Activated CD4-positive, alpha-beta T cell treated with anti-CD3 and anti-CD28 coated beads, Interleukin-2, Interleukin-6, amounts not matched to agents 100 ng/mL and 50 ng/mL, durations not matched to agents 16 hours and 8 hours (primary cell): ENCODE measurements at regions not wholly inside any gene's neighbourhood (a gene's known extent, or its start where the extent isn't known, plus 50 kb on each side); places are given as distances from the start of the nearest gene placed in this dataset.

ENCODE experiments used
- DNase-seq: peaks from one replicate; pipeline ENCODE4 v3.0.0-alpha.2; 2020

GRCh38 chr6:74145931-74146330, 449.9 kb downstream of the CD109 start:
- DNase-seq = no peak

DNA sequence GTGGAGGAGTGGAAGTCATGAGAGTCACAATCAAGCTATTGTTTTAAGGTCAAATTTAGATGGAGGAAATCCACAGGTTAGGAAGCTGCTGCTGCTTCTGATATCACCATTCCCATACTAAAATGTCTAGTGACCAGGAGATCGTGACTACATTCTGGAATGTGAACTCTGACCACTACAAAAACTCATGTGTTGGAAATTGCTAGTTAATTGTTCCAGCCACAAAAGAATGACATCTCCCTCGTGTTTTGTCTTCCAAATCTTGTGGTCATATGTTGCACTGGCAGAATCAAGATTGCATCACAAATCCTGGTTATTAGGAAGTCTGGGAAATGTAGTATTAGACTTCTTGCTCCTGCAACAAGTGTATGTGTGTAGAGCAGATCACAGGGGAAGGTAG, 441.9 kb downstream of the CD109 start:
- no peak for DNase-seq

DNA sequence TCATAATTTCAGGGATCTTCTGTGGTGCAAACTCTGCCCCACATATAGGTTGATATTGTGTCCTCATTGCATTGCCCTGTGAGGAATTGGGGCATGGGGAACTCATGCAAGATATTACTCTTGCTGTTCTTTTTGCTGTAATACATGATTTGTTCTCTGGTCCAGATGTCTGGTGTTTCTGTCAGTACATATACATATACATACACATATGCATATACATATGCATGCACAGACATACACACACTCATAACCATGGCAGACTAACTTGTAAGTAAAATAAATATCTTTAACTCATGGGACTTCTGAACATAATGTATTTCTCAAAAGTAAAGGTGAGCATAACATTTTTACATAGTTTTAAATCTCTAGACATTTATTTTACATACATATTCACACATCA, 438.3 kb downstream of the CD109 start:
- DNase-seq = no peak

GRCh38 chr6:74133073-74133472, 437.1 kb downstream of the CD109 start:
- DNase-seq = no peak

- no peak for DNase-seq
Measured at GRCh38 chr6:74130641-74131040, 434.6 kb downstream of the CD109 start.

DNA sequence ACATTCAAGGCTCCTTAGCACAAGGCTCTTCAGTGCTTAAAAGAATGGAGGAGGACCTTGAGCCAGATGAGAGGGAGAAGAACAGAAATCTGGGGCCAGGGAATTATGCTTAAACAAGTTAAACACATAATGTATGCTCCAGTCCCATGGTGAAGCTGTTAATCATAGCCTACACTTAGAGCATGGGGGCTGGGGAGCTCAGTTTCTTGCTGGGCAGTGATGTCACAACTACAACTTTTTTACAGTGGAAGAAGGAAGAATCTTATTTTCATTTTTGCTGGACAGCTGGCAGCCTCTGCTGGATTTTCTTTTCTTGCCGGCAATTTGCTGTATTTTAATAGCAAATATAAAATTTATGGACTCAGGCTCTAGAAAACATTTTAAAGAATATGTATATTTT, 432.5 kb downstream of the CD109 start:
- no peak for DNase-seq

- DNase-seq = no peak
Measured at GRCh38 chr6:74117113-74117512, 421.1 kb downstream of the CD109 start.

DNA sequence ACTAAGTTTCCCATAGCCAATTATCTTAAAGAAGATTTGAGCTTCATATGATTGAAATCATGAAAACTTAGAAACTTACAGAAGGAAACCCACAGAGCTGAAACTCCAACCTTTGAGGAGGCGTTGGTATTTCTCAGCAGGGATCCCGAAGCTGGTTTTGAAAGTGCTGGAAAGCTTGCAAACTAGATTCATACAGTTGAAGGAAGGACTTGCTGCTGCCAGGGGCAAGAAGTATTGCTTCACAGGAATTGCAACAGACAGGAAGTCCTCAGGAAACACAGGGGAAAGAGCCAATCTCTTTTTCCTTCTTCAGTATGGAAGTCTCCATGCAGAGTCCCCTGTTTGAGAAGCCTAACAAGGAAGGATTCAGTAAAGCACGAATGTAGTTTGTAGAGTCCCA, 419.7 kb downstream of the CD109 start:
- no peak for DNase-seq

GRCh38 chr6:74114428-74114827, 418.4 kb downstream of the CD109 start:
- DNase-seq = no peak

DNA sequence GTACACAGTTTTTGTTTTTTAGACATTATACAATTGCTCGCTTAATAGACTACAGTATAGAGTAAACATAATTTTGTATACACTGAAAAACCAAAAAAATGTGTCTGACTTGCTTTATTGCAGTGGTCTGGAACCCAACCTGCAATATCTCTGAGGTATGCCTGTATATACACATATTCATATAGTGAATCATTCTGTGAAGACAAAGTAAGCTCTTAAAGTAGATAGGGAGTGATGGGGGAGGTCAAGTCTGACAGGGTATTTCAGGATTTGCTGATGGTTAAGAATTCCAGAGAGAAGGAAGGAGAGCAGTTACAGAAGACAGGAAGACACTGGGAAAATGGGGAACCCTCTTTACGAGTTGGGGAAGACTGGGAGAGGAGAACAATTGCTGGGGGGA, 417.9 kb downstream of the CD109 start:
- DNase-seq = no peak

DNA sequence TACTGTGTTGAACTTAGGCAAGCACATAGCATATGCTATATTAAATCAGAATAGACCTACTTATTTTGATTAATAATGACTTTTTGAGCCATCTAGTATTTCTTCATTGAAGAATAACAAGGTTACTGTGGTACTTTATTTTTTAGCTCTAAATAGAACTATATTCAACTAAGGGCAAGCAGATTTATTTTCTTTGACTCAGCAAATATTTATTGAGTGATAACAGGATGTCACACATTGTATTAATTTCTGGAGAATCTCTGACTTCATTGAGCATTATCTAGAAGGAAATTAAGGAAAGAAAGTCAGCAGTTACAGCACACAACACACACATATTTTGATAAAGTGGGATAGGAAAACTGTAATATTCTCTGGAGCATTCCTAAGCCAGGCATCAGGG, 407.4 kb downstream of the CD109 start:
- DNase-seq = no peak

DNA sequence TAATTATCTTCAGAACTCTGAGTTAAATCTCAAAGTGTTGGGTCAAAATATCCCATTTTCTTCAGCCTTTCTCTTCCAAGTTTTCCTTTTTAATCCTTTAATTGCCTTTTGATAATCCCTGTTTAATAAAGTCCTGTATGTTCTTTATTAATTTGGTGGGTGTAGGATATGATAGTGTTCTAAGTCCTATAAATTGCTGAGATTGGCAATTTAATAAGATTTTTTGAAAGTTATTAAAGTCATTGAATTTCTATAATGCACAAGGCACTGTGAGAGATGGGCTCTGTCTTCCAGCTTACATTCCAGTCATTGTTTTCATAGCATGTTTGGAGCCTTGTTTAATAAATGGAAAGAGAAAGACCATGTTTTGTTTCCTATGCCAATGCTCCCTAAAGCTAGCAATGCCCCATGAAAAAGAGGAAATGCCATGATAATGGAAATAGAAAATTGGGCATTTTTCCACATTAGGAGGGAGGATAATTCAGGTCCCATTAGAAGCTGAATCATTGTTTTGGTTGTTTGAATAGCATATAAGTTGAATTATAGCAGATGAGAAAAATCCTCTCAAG, 404.8 kb downstream of the CD109 start:
- DNase-seq = no peak

GRCh38 chr6:74096329-74096728, 400.3 kb downstream of the CD109 start:
- no peak for DNase-seq

- no peak for DNase-seq
Measured at GRCh38 chr6:74093361-74093760, 397.4 kb downstream of the CD109 start.

DNA sequence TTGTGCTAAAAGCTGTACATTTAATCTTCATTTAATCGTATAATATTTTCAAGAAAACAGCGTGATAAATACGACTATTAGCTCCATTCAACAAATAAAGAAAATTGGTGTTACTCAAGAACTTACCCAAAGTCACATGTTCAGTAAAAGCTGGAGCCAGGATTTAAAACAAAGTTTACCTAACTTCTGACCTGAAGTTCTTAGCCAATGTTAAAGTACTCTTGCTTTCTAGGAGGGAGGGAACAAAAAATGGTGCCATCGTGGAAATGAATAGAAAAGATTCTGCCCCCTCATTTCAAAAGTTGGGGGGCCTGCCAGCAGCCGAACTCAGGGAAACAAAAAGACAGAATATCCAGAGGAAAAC, 395.8 kb downstream of the CD109 start:
- no peak for DNase-seq

- DNase-seq = peak; percentile 42
Measured at GRCh38 chr6:74091136-74091793, 395.3 kb downstream of the CD109 start.

- DNase-seq = no peak
Measured at GRCh38 chr6:74087899-74088298, 391.9 kb downstream of the CD109 start.

DNA sequence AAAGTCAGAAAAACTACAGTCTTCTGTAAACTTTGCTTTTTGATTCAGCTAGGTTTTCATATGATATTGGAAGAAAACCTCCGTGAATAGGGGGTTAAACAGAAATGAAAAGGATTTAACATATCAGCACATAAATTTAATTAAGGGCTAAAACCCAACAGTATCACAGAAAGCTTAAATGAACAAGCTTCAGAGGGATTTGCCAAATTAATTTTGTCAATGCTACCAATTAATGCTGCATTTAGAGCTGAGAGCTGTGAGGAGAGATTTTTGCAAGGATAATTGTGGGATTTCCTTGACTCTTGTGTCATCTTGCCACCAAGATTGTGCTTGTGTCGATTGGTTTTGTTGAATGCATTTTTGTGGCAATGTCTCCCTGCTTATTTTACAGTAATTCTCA, 379.9 kb downstream of the CD109 start:
- no peak for DNase-seq

- no peak for DNase-seq
Measured at GRCh38 chr6:74075323-74075722, 379.3 kb downstream of the CD109 start.

GRCh38 chr6:74074645-74075044, 378.6 kb downstream of the CD109 start:
- no peak for DNase-seq

- no peak for DNase-seq
Measured at GRCh38 chr6:74073999-74074398, 378.0 kb downstream of the CD109 start.

- no peak for DNase-seq
Measured at GRCh38 chr6:74073429-74073828, 377.4 kb downstream of the CD109 start.

DNA sequence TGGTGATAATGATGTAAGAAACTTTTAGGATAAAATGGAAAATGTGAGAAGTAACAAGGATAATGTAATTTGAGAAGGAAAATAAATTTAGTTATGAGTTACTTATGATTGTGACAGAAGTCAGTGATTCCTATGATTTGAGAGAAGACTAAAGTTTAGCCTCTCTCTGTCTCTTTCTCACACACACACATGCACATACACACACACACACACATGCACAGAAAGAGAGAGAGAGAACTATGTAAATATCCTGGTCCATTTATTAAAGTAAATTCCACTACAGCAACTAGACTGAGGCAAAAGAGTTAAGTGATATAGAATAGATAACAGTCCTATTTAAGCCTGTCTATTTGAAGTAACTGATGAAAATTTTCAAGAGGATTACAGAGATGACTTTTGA, 375.2 kb downstream of the CD109 start:
- no peak for DNase-seq

DNA sequence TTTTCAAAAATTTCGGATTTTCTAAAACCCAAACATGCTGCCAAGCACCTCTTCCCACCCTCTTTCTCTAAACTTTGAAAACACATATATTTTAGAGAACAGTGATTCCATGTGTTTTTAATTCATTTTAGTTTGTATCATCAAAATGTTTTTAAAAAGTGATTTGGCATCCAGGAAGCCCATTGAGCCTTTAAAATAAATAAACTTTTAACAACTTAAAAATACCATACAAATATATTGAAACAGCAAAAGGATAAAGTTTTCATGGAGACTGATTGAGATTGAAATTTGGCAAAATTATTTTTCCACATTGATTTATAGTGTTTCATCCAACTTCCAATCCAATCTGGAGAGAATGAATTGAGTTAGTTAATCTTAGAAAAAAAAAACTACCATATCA, 374.7 kb downstream of the CD109 start:
- DNase-seq = no peak

DNA sequence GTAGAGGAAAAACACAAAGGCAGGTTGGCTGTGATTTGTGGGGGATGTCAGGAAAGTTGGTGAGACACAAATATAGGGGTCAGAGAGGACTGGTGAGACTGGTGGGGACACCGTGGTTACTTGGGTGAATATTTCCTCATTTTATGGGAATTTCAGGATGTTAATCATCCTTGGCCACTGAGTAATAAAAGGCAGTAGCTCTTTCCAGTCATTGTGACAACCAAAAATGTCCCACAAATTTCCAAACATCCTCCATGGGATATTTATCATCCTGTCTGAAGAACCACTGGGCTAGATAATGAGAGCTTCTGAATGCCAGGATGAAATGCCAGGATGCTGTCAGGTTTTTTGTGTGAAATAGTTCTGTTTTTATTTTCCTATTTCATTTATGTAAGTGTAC, 374.1 kb downstream of the CD109 start:
- no peak for DNase-seq
